GM12878 (cell line): ENCODE measurements at regions not wholly inside any gene's neighbourhood (a gene's known extent, or its start where the extent isn't known, plus 50 kb on each side); places are given as distances from the start of the nearest gene placed in this dataset.
"Not testable (repeated sequence)": the region's sequence is repeated elsewhere in the genome, so short reads cannot be mapped to it uniquely, and the experiment has no call there.

Source experiments
- ATAC-seq: fragments of 200-7000 bp; cut with Tn5 transposase; 3 replicates; pipeline ENCODE4 v1.9.1; 2020; ENCODE audit warnings: mild to moderate bottlenecking, moderate library complexity
- BruUV-seq: library from RNA; stranded (reverse); fragments of 400-500 nt; replicated peaks from 2 replicates; lab custom pipeline; 2021; lab: Mats Ljungman, UMichigan
- CTCF ChIA-PET: fragments of 300-600 bp; sonication (Branson Sonifier 250); formaldehyde crosslinking; extraction: SDS; loops from one replicate; lab custom pipeline; 2021; ENCODE audit warnings: inconsistent platforms; lab: Yijun Ruan, JAX
- POLR2A ChIA-PET: fragments of 350-600 bp; formaldehyde crosslinking; extraction: SDS; loops from one replicate; lab custom pipeline; 2021; ENCODE audit warnings: inconsistent platforms; lab: Charles Lee
- RAD21 ChIA-PET: fragments of 300-600 bp; sonication (Branson Sonifier 250); formaldehyde crosslinking; loops from one replicate; lab custom pipeline; 2023; ENCODE audit warnings: antibody characterized with exemption; ENCODE audit not compliant: unreplicated experiment; lab: Charles Lee
- SMC1A ChIA-PET: fragments of 300-600 bp; sonication (Branson Sonifier 250); formaldehyde crosslinking; loops from one replicate; lab custom pipeline; 2023; ENCODE audit not compliant: unreplicated experiment, uncharacterized antibody; lab: Charles Lee
- DNase-seq: peaks from one replicate; pipeline ENCODE4 v3.0.0-alpha.2; 2011; ENCODE audit warnings: low read depth, low spot score
- FAIRE-seq: peaks from 3 replicates; lab custom pipeline; 2011; peaks lifted over from hg19 to GRCh38; lab: Jason Lieb, UNC
- H2AFZ ChIP-seq: 2 replicates; pipeline ENCODE4 v1.6.0; 2011; ENCODE audit warnings: low read depth, low read length, control low read depth; ENCODE audit not compliant: control insufficient read depth
- H3K27ac ChIP-seq: 2 replicates; pipeline ENCODE4 v1.5.1; 2011; ENCODE audit warnings: control low read depth; ENCODE audit not compliant: control insufficient read depth, insufficient read depth
- H3K27me3 ChIP-seq, 2 experiments: replicated peaks in 1 of 2; 2 replicates each; pipeline versions ENCODE4 v1.6.0 to v1.6.1; 2011; ENCODE audit warnings: low read length in 1 of 2; ENCODE audit not compliant: control insufficient read depth in 2 of 2, insufficient read depth in 2 of 2
- H3K36me3 ChIP-seq, 2 experiments: 2 replicates each; pipeline ENCODE4 v1.5.1; 2011; ENCODE audit warnings: low read length in 1 of 2; ENCODE audit not compliant: control insufficient read depth in 2 of 2, insufficient read depth in 2 of 2
- H3K4me1 ChIP-seq: 2 replicates; pipeline ENCODE4 v1.6.1; 2011; ENCODE audit warnings: mild to moderate bottlenecking, low read length, moderate library complexity, mixed read lengths; ENCODE audit not compliant: control insufficient read depth, insufficient read depth
- H3K4me2 ChIP-seq: 2 replicates; pipeline ENCODE4 v1.6.0; 2011; ENCODE audit warnings: control low read depth; ENCODE audit not compliant: control insufficient read depth, insufficient read depth
- H3K4me3 ChIP-seq: fragments of 200-600 bp; sonication (generic); 2 replicates; pipeline ENCODE4 v1.5.1; 2016
- H3K79me2 ChIP-seq: 2 replicates; pipeline ENCODE4 v1.6.0; 2011; ENCODE audit warnings: low read length; ENCODE audit not compliant: control insufficient read depth, insufficient read depth
- H3K9ac ChIP-seq: 2 replicates; pipeline ENCODE4 v1.8.0; 2011; ENCODE audit warnings: low read length, control low read depth, mixed read lengths; ENCODE audit not compliant: control insufficient read depth, insufficient read depth
- H3K9me3 ChIP-seq: replicated peaks from 3 replicates; pipeline ENCODE4 v1.5.1; 2011; ENCODE audit warnings: mild to moderate bottlenecking, low read length; ENCODE audit not compliant: control insufficient read depth, insufficient read depth
- H4K20me1 ChIP-seq: 2 replicates; pipeline ENCODE4 v1.6.0; 2011; ENCODE audit not compliant: control insufficient read depth, insufficient read depth
- BACH1 ChIP-seq: fragments of 450-650 bp; IDR thresholded peaks from 2 replicates; pipeline ENCODE4 v1.6.1; 2017; ENCODE audit warnings: mild to moderate bottlenecking, borderline replicate concordance
- MAX ChIP-seq: IDR thresholded peaks from 2 replicates; pipeline ENCODE4 v1.6.1; 2012; ENCODE audit warnings: low read depth, low read length, improper control_type of control experiment
- ZBTB33 ChIP-seq: fragments of 450-650 bp; IDR thresholded peaks from 2 replicates; pipeline ENCODE4 v1.6.1; 2017; ENCODE audit warnings: mild to moderate bottlenecking
- WGBS: methylation state at CpG from one replicate; pipeline ENCODE4 v1.1.6; 2016; ENCODE audit warnings: low lambda C conversion rate; ENCODE audit not compliant: insufficient replicate concordance, insufficient coverage; ENCODE audit errors: missing lambda C conversion rate; 5-methylcytosine and 5-hydroxymethylcytosine counted together
- in situ Hi-C: fragments of 300-500 bp; cut with MboI; formaldehyde crosslinking; loops from 9 replicates; pipeline ENCODE4 v1.14.3; 2018; ENCODE audit warnings: mixed read lengths
- intact Hi-C: fragments of 100-400 bp; cut with micrococcal nuclease; formaldehyde crosslinking; loops from one replicate; pipeline ENCODE4 v1.14.2; 2022; ENCODE audit not compliant: unreplicated experiment

- TF ChIP-seq ZBTB33, result no peak
- TF ChIP-seq BACH1, result no peak
- TF ChIP-seq MAX, result no peak
Measured at GRCh38 chr3:94374439-94375161, 311.7 kb downstream of the NSUN3 start (continued).

GRCh38 chr3:94377123-94377696 lies 314.3 kb downstream of the NSUN3 start:
- CTCF ChIA-PET, DNase-seq, RAD21 ChIA-PET: not testable (repeated sequence)

GRCh38 chr3:94377863-94378262 lies 315.0 kb downstream of the NSUN3 start:
- H3K27me3 ChIP-seq, H3K36me3 ChIP-seq, BruUV-seq, intact Hi-C loops, CTCF ChIA-PET, H3K4me1 ChIP-seq, in situ Hi-C loops, ATAC-seq, H3K27ac ChIP-seq, H3K4me2 ChIP-seq, H3K79me2 ChIP-seq, RAD21 ChIA-PET, H3K9me3 ChIP-seq, DNase-seq, H3K4me3 ChIP-seq, H3K9ac ChIP-seq, H4K20me1 ChIP-seq, POLR2A ChIA-PET, H2AFZ ChIP-seq: not testable (repeated sequence)
- SMC1A ChIA-PET, result interaction anchor here (0.6 kb wide), 1 partner anchor 39 kb away, joined by 4 read pairs; no protein-coding TSS in a partner anchor
- WGBS, result 41% methylated on average over 3 of the region's 3 CpGs
- peak; percentile 73 for FAIRE-seq

More at GRCh38 chr3:94377123-94377696, 314.3 kb downstream of the NSUN3 start:
- SMC1A ChIA-PET, intact Hi-C loops, H3K9me3 ChIP-seq, H2AFZ ChIP-seq, H3K27ac ChIP-seq, POLR2A ChIA-PET, H3K79me2 ChIP-seq, H4K20me1 ChIP-seq, BruUV-seq, ATAC-seq, H3K27me3 ChIP-seq, H3K36me3 ChIP-seq, in situ Hi-C loops, H3K4me1 ChIP-seq, H3K9ac ChIP-seq, FAIRE-seq, H3K4me3 ChIP-seq, H3K4me2 ChIP-seq: not testable (repeated sequence)
- 14% methylated on average over 3 of the region's 3 CpGs for WGBS
